NB4 (cell line): ENCODE measurements at regions not wholly inside any gene's neighbourhood (a gene's known extent, or its start where the extent isn't known, plus 50 kb on each side); places are given as distances from the start of the nearest gene placed in this dataset.

Experiments used
- MYC ChIP-seq: IDR thresholded peaks from 2 replicates; pipeline ENCODE4 v1.6.1; 2011; ENCODE audit warnings: low read depth, low read length
- POLR2A ChIP-seq: IDR thresholded peaks from 2 replicates; pipeline ENCODE4 v1.6.1; 2011; ENCODE audit warnings: mild to moderate bottlenecking; ENCODE audit not compliant: insufficient read length; ENCODE audit errors: extremely low read depth
- TF ChIP-seq, protein P1 (sequence below): IDR thresholded peaks from 2 replicates; pipeline ENCODE4 v1.6.1; 2011; ENCODE audit warnings: low read depth, low read length
- TF ChIP-seq, protein P2 (sequence below): IDR thresholded peaks from one replicate; pipeline ENCODE4 v1.5.1; 2012; ENCODE audit warnings: low read depth, low read length

DNA sequence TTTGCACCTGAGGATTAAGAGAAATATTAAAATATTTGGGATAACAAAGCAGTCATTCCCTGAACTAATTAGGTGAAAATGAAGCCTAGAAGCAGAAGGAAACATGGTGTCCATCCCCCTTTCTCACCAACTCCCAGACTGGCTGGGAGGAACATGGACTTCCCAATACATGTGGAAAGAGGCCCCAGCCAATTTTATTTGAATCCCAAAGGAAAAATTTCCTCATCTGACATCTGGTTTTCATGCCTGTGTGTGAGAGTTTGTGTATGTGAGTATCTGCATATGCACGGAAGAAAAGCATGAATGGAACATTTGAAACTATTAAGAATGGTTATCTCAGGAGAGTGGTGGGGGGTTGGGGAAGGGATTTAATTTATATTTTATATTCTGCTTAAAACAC is 84.3 kb downstream of the COPS8 start:
- TF ChIP-seq, protein P1, sequence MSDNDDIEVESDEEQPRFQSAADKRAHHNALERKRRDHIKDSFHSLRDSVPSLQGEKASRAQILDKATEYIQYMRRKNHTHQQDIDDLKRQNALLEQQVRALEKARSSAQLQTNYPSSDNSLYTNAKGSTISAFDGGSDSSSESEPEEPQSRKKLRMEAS = no peak
- TF ChIP-seq POLR2A (no peak), MYC (no peak)
- TF ChIP-seq, protein P2, sequence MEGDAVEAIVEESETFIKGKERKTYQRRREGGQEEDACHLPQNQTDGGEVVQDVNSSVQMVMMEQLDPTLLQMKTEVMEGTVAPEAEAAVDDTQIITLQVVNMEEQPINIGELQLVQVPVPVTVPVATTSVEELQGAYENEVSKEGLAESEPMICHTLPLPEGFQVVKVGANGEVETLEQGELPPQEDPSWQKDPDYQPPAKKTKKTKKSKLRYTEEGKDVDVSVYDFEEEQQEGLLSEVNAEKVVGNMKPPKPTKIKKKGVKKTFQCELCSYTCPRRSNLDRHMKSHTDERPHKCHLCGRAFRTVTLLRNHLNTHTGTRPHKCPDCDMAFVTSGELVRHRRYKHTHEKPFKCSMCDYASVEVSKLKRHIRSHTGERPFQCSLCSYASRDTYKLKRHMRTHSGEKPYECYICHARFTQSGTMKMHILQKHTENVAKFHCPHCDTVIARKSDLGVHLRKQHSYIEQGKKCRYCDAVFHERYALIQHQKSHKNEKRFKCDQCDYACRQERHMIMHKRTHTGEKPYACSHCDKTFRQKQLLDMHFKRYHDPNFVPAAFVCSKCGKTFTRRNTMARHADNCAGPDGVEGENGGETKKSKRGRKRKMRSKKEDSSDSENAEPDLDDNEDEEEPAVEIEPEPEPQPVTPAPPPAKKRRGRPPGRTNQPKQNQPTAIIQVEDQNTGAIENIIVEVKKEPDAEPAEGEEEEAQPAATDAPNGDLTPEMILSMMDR = no peak
